Esophagus (tissue), 2 donors: ENCODE measurements at regions not wholly inside any gene's neighbourhood (a gene's known extent, or its start where the extent isn't known, plus 50 kb on each side); places are given as distances from the start of the nearest gene placed in this dataset.
"Not testable (repeated sequence)": the region's sequence is repeated elsewhere in the genome, so short reads cannot be mapped to it uniquely, and the experiment has no call there.

Source experiments
- H3K27ac ChIP-seq, 2 donors: one replicate each; pipeline ENCODE4 v1.5.1; 2013; ENCODE audit warnings: low read depth in 2 of 2, mild to moderate bottlenecking in 2 of 2, inconsistent platforms in 1 of 2, low read length in 1 of 2, moderate library complexity in 1 of 2
- H3K27me3 ChIP-seq, 2 donors: one replicate each; pipeline ENCODE4 v1.6.1; 2013; ENCODE audit warnings: low read length in 2 of 2, control low read depth in 1 of 2, mild to moderate bottlenecking in 1 of 2; ENCODE audit not compliant: insufficient read depth in 2 of 2, control insufficient read depth in 1 of 2
- H3K36me3 ChIP-seq, 2 donors: one replicate each; pipeline ENCODE4 v1.6.1; 2013; ENCODE audit warnings: low read length in 1 of 2; ENCODE audit not compliant: control insufficient read depth in 2 of 2, insufficient read depth in 2 of 2
- H3K4me1 ChIP-seq, 2 donors: one replicate each; pipeline ENCODE4 v1.6.1; 2013; ENCODE audit warnings: low read length in 1 of 2; ENCODE audit not compliant: control insufficient read depth in 2 of 2, insufficient read depth in 2 of 2
- H3K4me3 ChIP-seq, 2 donors: one replicate each; pipeline ENCODE4 v1.5.1; 2013; ENCODE audit warnings: low read length in 2 of 2, mild to moderate bottlenecking in 2 of 2, low read depth in 1 of 2, moderate library complexity in 1 of 2
- H3K9me3 ChIP-seq, 2 donors: one replicate each; pipeline ENCODE4 v1.6.1; 2013; ENCODE audit warnings: mild to moderate bottlenecking in 2 of 2, low read depth in 1 of 2, low read length in 1 of 2, moderate library complexity in 1 of 2; ENCODE audit not compliant: control insufficient read depth in 2 of 2, insufficient read depth in 1 of 2
- WGBS, 2 donors: extraction: QIAGEN DNeasy Blood & Tissue Kit; methylation state at CpG; one replicate each; pipeline ENCODE4 v1.1.7; 2013; 5-methylcytosine and 5-hydroxymethylcytosine counted together
- donor health status: healthy with polysubstance abuse.
- donor health status: Bipolar disorder and iron deficiency.

- H3K4me3 ChIP-seq, result not testable (repeated sequence)
These were observed 190.4 kb downstream of the KLRB1 start for GRCh38 chr12:9417341-9417740.

GRCh38 chr12:9416346-9416745 lies 191.4 kb downstream of the KLRB1 start:
- H3K9me3 ChIP-seq, H3K4me3 ChIP-seq, H3K27ac ChIP-seq, H3K36me3 ChIP-seq, H3K4me1 ChIP-seq, H3K27me3 ChIP-seq: not testable (repeated sequence)
- 92 to 95% methylated on average over 4 to 7 of the region's 8 CpGs for WGBS, 2 donors

More at GRCh38 chr12:9417341-9417740, 190.4 kb downstream of the KLRB1 start:
- not testable (repeated sequence) for H3K27me3 ChIP-seq, H3K27ac ChIP-seq, H3K4me1 ChIP-seq, H3K36me3 ChIP-seq, H3K9me3 ChIP-seq
- WGBS, 2 donors, result 91 to 94% methylated on average over 6 to 10 of the region's 13 CpGs

- H3K9me3 ChIP-seq, H3K4me3 ChIP-seq, H3K36me3 ChIP-seq, H3K27ac ChIP-seq, H3K4me1 ChIP-seq, H3K27me3 ChIP-seq: not testable (repeated sequence)
- 71 to 85% methylated on average over 1 to 2 of the region's 3 CpGs for WGBS, 2 donors
These were observed 191.8 kb downstream of the KLRB1 start for GRCh38 chr12:9415898-9416297.

- H3K27me3 ChIP-seq, H3K4me3 ChIP-seq, H3K9me3 ChIP-seq, H3K36me3 ChIP-seq, H3K27ac ChIP-seq, H3K4me1 ChIP-seq: not testable (repeated sequence)
- WGBS, 2 donors, result 83 to 85% methylated on average over 7 of the region's 7 CpGs
These were observed 193.9 kb downstream of the KLRB1 start for GRCh38 chr12:9413862-9414261.

GRCh38 chr12:9412459-9412858 lies 195.3 kb downstream of the KLRB1 start:
- not testable (repeated sequence) for H3K4me1 ChIP-seq, H3K27ac ChIP-seq, H3K4me3 ChIP-seq, H3K27me3 ChIP-seq, H3K36me3 ChIP-seq, H3K9me3 ChIP-seq
- 79 to 90% methylated on average over 3 of the region's 3 CpGs for WGBS, 2 donors

GRCh38 chr12:9411616-9412268 lies 196.0 kb downstream of the KLRB1 start:
- WGBS, 2 donors, result 28 to 35% methylated on average over 7 of the region's 7 CpGs
- H3K27me3 ChIP-seq, H3K9me3 ChIP-seq, H3K36me3 ChIP-seq, H3K4me3 ChIP-seq, H3K4me1 ChIP-seq, H3K27ac ChIP-seq: not testable (repeated sequence)

- H3K4me3 ChIP-seq, H3K4me1 ChIP-seq, H3K9me3 ChIP-seq, H3K36me3 ChIP-seq, H3K27ac ChIP-seq, H3K27me3 ChIP-seq: not testable (repeated sequence)
- 71 to 72% methylated on average over 4 of the region's 4 CpGs for WGBS, 2 donors
These were observed 199.2 kb upstream of the PZP start for GRCh38 chr12:9407425-9407748.

GRCh38 chr12:9406564-9407424 lies 198.6 kb upstream of the PZP start:
- Histone ChIP-seq H3K27ac (no peak overlapping the region), H3K36me3 (no peaks in the 10 kb centered on the region)
- WGBS, 2 donors, result 81 to 82% methylated on average over 41 to 46 of the region's 46 CpGs

GRCh38 chr12:9405886-9406563 lies 197.8 kb upstream of the PZP start:
- no peak overlapping the region for H3K27ac ChIP-seq
- no peaks in the 10 kb centered on the region for H3K4me1 ChIP-seq
- WGBS, 2 donors, result 67 to 70% methylated on average over 15 to 19 of the region's 25 CpGs
- H3K27me3 ChIP-seq, result no peaks in the 10 kb centered on the region
- no peak overlapping the region for H3K4me3 ChIP-seq
- peaks cover 0 to 8% of the 10 kb centered on the region in 2 donors for H3K9me3 ChIP-seq
- no peaks in the 10 kb centered on the region for H3K36me3 ChIP-seq

More at GRCh38 chr12:9406564-9407424, 198.6 kb upstream of the PZP start:
- H3K9me3 ChIP-seq, result peaks cover 0 to 8% of the 10 kb centered on the region in 2 donors
- H3K4me3 ChIP-seq, result no peak overlapping the region
- peaks cover 0 to under 1% of the 10 kb centered on the region in 2 donors for H3K4me1 ChIP-seq
- H3K27me3 ChIP-seq, result no peaks in the 10 kb centered on the region
